ENCODE measurements at regions not wholly inside any gene's neighbourhood (a gene's known extent, or its start where the extent isn't known, plus 50 kb on each side); places are given as distances from the start of the nearest gene placed in this dataset.

- TF ChIP-seq CTCF (IDR thresholded peaks at IDR 0.05; ENCODE audit: extremely low read depth in 1 of 2, insufficient read depth in 1 of 2, low read depth in 1 of 2, low read length in 2 of 2) (no peak), POLR2AphosphoS5 (IDR thresholded peaks at IDR 0.05; ENCODE audit: insufficient read depth, low read depth, low read length) (no peak), MAX (IDR thresholded peaks at IDR 0.05; ENCODE audit: insufficient read depth, insufficient read length) (no peak), EZH2 (IDR thresholded peaks at IDR 0.05; ENCODE audit: borderline replicate concordance, low read depth, low read length, severe bottlenecking) (no peak), POLR2A (IDR thresholded peaks at IDR 0.05; ENCODE audit: low read depth, low read length) (no peak), GATA2 (IDR thresholded peaks at IDR 0.05; ENCODE audit: insufficient read depth, insufficient read length, low read depth, low read length) (no peak), FOS (IDR thresholded peaks at IDR 0.05; ENCODE audit: borderline replicate concordance, insufficient read depth, low read length) (no peak), MYC (IDR thresholded peaks at IDR 0.05; ENCODE audit: low read depth, low read length) (no peak), JUN (IDR thresholded peaks at IDR 0.05; ENCODE audit: borderline replicate concordance, insufficient read depth, insufficient read length, low read depth) (no peak)
Observed at GRCh38 chr14:95445161-95445560, 71.3 kb downstream of the SYNE3 start.

All from endothelial cell of umbilical vein (primary cell).